T-cell (primary cell): ENCODE measurements at regions not wholly inside any gene's neighbourhood (a gene's known extent, or its start where the extent isn't known, plus 50 kb on each side); places are given as distances from the start of the nearest gene placed in this dataset.
"Not testable (repeated sequence)": the region's sequence is repeated elsewhere in the genome, so short reads cannot be mapped to it uniquely, and the experiment has no call there.

Experiments
- ATAC-seq, 4 experiments: fragments of 200-7000 bp in 3 of 4; fragments of 150-1000 bp in 1 of 4; cut with Tn5 transposase; replicated peaks in 1 of 4; 1 replicate in 3 of 4; 2 replicates in 1 of 4; pipeline ENCODE4 v1.10.0; 2021; ENCODE audit warnings: moderate library complexity in 3 of 4, mild to moderate bottlenecking in 2 of 4, moderate number of reproducible peaks in 1 of 4
- CTCF ChIA-PET, 2 donors: fragments of 300-600 bp; sonication (Branson Sonifier 250); formaldehyde crosslinking; loops; one replicate each; lab custom pipeline; 2022; ENCODE audit warnings: antibody characterized with exemption in 2 of 2; lab: Charles Lee
- POLR2A ChIA-PET, 2 donors: fragments of 300-600 bp; sonication (Branson Sonifier 250); formaldehyde crosslinking; loops; one replicate each; lab custom pipeline; 2022; ENCODE audit warnings: antibody characterized with exemption in 2 of 2; lab: Charles Lee
- DNase-seq, 35 experiments: peaks; one replicate each; pipeline versions ENCODE4 v3.0.0 to v3.0.0-alpha.2; 2013 to 2023
- H3K27ac ChIP-seq: one replicate; pipeline ENCODE4 v1.5.1; 2013; ENCODE audit warnings: low read length
- H3K27me3 ChIP-seq, 2 experiments: replicated peaks in 1 of 2; 1 replicate in 1 of 2; 2 replicates in 1 of 2; pipeline versions ENCODE4 v1.6.1 to v1.7.0; 2013; ENCODE audit warnings: low read length in 1 of 2, mixed read lengths in 1 of 2; ENCODE audit not compliant: control insufficient read depth in 2 of 2, insufficient read depth in 2 of 2; ENCODE audit errors: extremely low read depth in 1 of 2
- H3K36me3 ChIP-seq, 2 donors: 1 replicate in 1 of 2; 2 replicates in 1 of 2; pipeline versions ENCODE4 v1.6.1 to v1.7.0; 2013; ENCODE audit warnings: low read length in 1 of 2; ENCODE audit not compliant: control insufficient read depth in 2 of 2, insufficient read depth in 1 of 2; ENCODE audit errors: extremely low read depth in 1 of 2
- H3K4me1 ChIP-seq, 2 experiments: 1 replicate in 1 of 2; 2 replicates in 1 of 2; pipeline versions ENCODE4 v1.6.1 to v1.7.0; 2013; ENCODE audit warnings: low read length in 2 of 2, mixed read lengths in 1 of 2; ENCODE audit not compliant: insufficient read depth in 2 of 2, control insufficient read depth in 1 of 2; ENCODE audit errors: extremely low read depth in 1 of 2
- H3K4me3 ChIP-seq, 2 donors: 1 replicate in 1 of 2; 2 replicates in 1 of 2; pipeline versions ENCODE4 v1.5.1 to v1.7.0; 2013; ENCODE audit warnings: mild to moderate bottlenecking in 2 of 2, low read length in 1 of 2, moderate library complexity in 1 of 2; ENCODE audit not compliant: control insufficient read depth in 1 of 2; ENCODE audit errors: extremely low read depth in 1 of 2
- H3K9me3 ChIP-seq: 2 replicates; pipeline ENCODE4 v1.7.0; 2013
- H3K27ac Mint-ChIP-seq, 2 donors: one replicate each; pipeline ENCODE4 v1.8.0; 2020 to 2021; ENCODE audit warnings: mild to moderate bottlenecking in 2 of 2, mixed read lengths in 2 of 2
- H3K27me3 Mint-ChIP-seq, 2 donors: one replicate each; pipeline ENCODE4 v1.8.0; 2021 to 2022; ENCODE audit warnings: mixed read lengths in 2 of 2
- H3K36me3 Mint-ChIP-seq: one replicate; pipeline ENCODE4 v1.8.0; 2021; ENCODE audit warnings: mixed read lengths
- H3K4me1 Mint-ChIP-seq, 3 donors: one replicate each; pipeline ENCODE4 v1.8.0; 2020 to 2022; ENCODE audit warnings: mixed read lengths in 3 of 3, mild to moderate bottlenecking in 1 of 3
- H3K4me3 Mint-ChIP-seq, 3 donors: one replicate each; pipeline ENCODE4 v1.8.0; 2020 to 2022; ENCODE audit warnings: mild to moderate bottlenecking in 3 of 3, mixed read lengths in 3 of 3, moderate library complexity in 3 of 3
- H3K9me3 Mint-ChIP-seq, 3 donors: one replicate each; pipeline ENCODE4 v1.8.0; 2020 to 2022; ENCODE audit warnings: mixed read lengths in 3 of 3
- WGBS: methylation state at CpG from one replicate; pipeline ENCODE4 v1.1.5; 2013; ENCODE audit warnings: missing lambda C conversion rate; ENCODE audit not compliant: insufficient coverage; 5-methylcytosine and 5-hydroxymethylcytosine counted together

- ATAC-seq, result no peak
- H3K27me3 Mint-ChIP-seq, result peaks cover 10 to 12% of the 10 kb centered on the region in 2 donors
- no peak overlapping the region for H3K27ac Mint-ChIP-seq
- Histone ChIP-seq H3K4me1 (no peaks in the 10 kb centered on the region), H3K4me3 (no peak overlapping the region), H3K27ac (no peak overlapping the region), H3K36me3 (no peaks in the 10 kb centered on the region), H3K27me3 (no peaks in the 10 kb centered on the region), H3K9me3 (no peaks in the 10 kb centered on the region)
- no peak overlapping the region for H3K4me3 Mint-ChIP-seq
- H3K4me1 Mint-ChIP-seq, result no peaks in the 10 kb centered on the region
- DNase-seq, result no peak
- no peaks in the 10 kb centered on the region for H3K9me3 Mint-ChIP-seq
- POLR2A ChIA-PET, result no interaction called here
- no CpG with 5 or more reads among the region's 2 CpGs for WGBS
- H3K36me3 Mint-ChIP-seq, result no peaks in the 10 kb centered on the region
- CTCF ChIA-PET, result interaction anchor here in 1 of 2 donors (0.6 kb wide), 1 partner anchor 147 kb away, joined by 5 read pairs; no protein-coding TSS in a partner anchor
Measured at GRCh38 chr3:102374863-102375634, 59.8 kb upstream of the ZPLD1 start.

DNA sequence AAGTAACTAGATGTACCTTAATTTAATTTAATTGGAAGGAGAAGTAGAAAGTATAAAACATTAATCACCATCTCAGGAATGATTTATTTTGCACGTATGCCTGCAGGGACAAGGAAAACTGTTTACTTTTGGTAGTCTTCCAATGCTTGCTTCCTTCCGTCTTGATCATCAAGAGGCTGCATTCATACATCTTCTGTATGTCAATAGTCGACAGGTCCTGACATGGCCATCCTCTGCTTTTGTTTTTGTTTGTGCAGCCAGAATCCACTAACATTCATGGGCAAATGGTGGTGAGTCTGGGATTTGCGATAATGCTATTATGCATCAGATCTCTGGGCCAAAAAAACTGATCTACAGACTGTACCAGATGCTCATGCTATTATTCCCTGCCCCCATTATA, 56.6 kb upstream of the ZPLD1 start:
- Histone ChIP-seq H3K4me3 (no peak overlapping the region), H3K36me3 (no peaks in the 10 kb centered on the region), H3K27me3 (no peaks in the 10 kb centered on the region), H3K9me3 (no peaks in the 10 kb centered on the region), H3K27ac (no peak overlapping the region), H3K4me1 (no peaks in the 10 kb centered on the region)
- H3K9me3 Mint-ChIP-seq, result no peaks in the 10 kb centered on the region
- ChIA-PET CTCF (no interaction called here), POLR2A (no interaction called here)
- no peaks in the 10 kb centered on the region for H3K4me1 Mint-ChIP-seq
- 100% methylated on average over 2 of the region's 4 CpGs for WGBS
- no peak overlapping the region for H3K27ac Mint-ChIP-seq
- peaks cover 6 to 8% of the 10 kb centered on the region in 2 donors for H3K27me3 Mint-ChIP-seq
- no peak overlapping the region for H3K4me3 Mint-ChIP-seq
- no peaks in the 10 kb centered on the region for H3K36me3 Mint-ChIP-seq
- DNase-seq, result no peak
- ATAC-seq, result no peak

DNA sequence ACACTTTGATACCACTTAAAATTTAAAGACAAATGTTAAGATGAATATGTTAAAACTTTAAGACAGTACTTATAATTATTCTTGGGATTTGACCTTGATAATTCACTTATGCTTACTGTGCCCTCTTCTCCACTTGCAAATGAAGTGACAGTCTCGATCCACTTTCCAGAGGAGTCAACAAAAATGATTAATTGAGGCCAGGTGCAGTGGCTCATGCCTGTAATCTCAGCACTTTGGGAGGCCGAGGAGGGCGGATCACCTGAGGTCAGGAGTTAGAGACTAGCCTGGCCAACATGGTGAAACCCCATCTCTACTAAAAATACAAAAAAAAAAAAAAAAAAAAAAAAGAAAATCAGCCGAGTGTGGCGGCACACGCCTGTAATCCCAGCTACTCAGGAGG, 52.6 kb upstream of the ZPLD1 start:
- H3K27ac ChIP-seq, H3K9me3 ChIP-seq, CTCF ChIA-PET, H3K27me3 Mint-ChIP-seq, H3K4me1 ChIP-seq, H3K36me3 ChIP-seq, H3K27me3 ChIP-seq, DNase-seq, H3K4me3 Mint-ChIP-seq, H3K4me1 Mint-ChIP-seq, H3K36me3 Mint-ChIP-seq, ATAC-seq, H3K9me3 Mint-ChIP-seq, H3K4me3 ChIP-seq, H3K27ac Mint-ChIP-seq: not testable (repeated sequence)
- POLR2A ChIA-PET, result interaction anchor here in 1 of 2 donors (0.7 kb wide), 1 partner anchor 985 kb away, joined by 3 read pairs; no protein-coding TSS in a partner anchor
- WGBS, result 40% methylated on average over 1 of the region's 6 CpGs
